PFSK-1 (cell line): ENCODE measurements at regions not wholly inside any gene's neighbourhood (a gene's known extent, or its start where the extent isn't known, plus 50 kb on each side); places are given as distances from the start of the nearest gene placed in this dataset.

ENCODE experiments used
- FOXP2 ChIP-seq: optimal IDR thresholded peaks from 2 replicates; pipeline ENCODE3; 2011; ENCODE audit warnings: borderline replicate concordance, control low read depth, inconsistent platforms; ENCODE audit not compliant: insufficient read depth; ENCODE audit errors: extremely low read length, extremely low read depth
- POLR2AphosphoS5 ChIP-seq: IDR thresholded peaks from 2 replicates; pipeline ENCODE4 v1.6.1; 2012; ENCODE audit warnings: low read depth, mild to moderate bottlenecking, control low read depth, low read length, moderate library complexity
- SIN3A ChIP-seq: IDR thresholded peaks from 2 replicates; pipeline ENCODE4 v1.6.1; 2012; ENCODE audit warnings: mild to moderate bottlenecking, low read length, moderate library complexity, borderline replicate concordance; ENCODE audit not compliant: insufficient read depth
- TAF1 ChIP-seq: IDR thresholded peaks from 2 replicates; pipeline ENCODE4 v1.6.1; 2012; ENCODE audit warnings: low read length, control low read depth, borderline replicate concordance; ENCODE audit not compliant: insufficient read depth
- TF ChIP-seq, protein P1 (sequence below), 2 experiments: IDR thresholded peaks; 2 replicates each; pipeline versions ENCODE4 v1.6.1 to v1.8.0; 2011 to 2012; ENCODE audit warnings: low read depth in 2 of 2, low read length in 2 of 2, control low read depth in 1 of 2, inconsistent platforms in 1 of 2, mild to moderate bottlenecking in 1 of 2, moderate library complexity in 1 of 2; ENCODE audit not compliant: insufficient read depth in 1 of 2

- TF ChIP-seq TAF1 (no peak), SIN3A (no peak), POLR2AphosphoS5 (no peak), FOXP2 (no peak)
- TF ChIP-seq, protein P1, sequence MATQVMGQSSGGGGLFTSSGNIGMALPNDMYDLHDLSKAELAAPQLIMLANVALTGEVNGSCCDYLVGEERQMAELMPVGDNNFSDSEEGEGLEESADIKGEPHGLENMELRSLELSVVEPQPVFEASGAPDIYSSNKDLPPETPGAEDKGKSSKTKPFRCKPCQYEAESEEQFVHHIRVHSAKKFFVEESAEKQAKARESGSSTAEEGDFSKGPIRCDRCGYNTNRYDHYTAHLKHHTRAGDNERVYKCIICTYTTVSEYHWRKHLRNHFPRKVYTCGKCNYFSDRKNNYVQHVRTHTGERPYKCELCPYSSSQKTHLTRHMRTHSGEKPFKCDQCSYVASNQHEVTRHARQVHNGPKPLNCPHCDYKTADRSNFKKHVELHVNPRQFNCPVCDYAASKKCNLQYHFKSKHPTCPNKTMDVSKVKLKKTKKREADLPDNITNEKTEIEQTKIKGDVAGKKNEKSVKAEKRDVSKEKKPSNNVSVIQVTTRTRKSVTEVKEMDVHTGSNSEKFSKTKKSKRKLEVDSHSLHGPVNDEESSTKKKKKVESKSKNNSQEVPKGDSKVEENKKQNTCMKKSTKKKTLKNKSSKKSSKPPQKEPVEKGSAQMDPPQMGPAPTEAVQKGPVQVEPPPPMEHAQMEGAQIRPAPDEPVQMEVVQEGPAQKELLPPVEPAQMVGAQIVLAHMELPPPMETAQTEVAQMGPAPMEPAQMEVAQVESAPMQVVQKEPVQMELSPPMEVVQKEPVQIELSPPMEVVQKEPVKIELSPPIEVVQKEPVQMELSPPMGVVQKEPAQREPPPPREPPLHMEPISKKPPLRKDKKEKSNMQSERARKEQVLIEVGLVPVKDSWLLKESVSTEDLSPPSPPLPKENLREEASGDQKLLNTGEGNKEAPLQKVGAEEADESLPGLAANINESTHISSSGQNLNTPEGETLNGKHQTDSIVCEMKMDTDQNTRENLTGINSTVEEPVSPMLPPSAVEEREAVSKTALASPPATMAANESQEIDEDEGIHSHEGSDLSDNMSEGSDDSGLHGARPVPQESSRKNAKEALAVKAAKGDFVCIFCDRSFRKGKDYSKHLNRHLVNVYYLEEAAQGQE (IDR thresholded peaks at IDR 0.05; ENCODE audit: insufficient read depth in 1 of 2, low read depth in 2 of 2, low read length in 2 of 2), result no peak
Observed at GRCh38 chr19:31742249-31742648, 393.0 kb upstream of the TSHZ3 start.

- TF ChIP-seq, protein P1 (IDR thresholded peaks at IDR 0.05; ENCODE audit: insufficient read depth in 1 of 2, low read depth in 2 of 2, low read length in 2 of 2), result no peak
- TF ChIP-seq POLR2AphosphoS5 (no peak), FOXP2 (no peak), TAF1 (no peak), SIN3A (no peak)
Observed at GRCh38 chr19:31745731-31746130, 396.5 kb upstream of the TSHZ3 start.

- TF ChIP-seq TAF1, result no peak
- TF ChIP-seq SIN3A, result no peak
- TF ChIP-seq POLR2AphosphoS5, result no peak
- TF ChIP-seq, protein P1 (IDR thresholded peaks at IDR 0.05; ENCODE audit: insufficient read depth in 1 of 2, low read depth in 2 of 2, low read length in 2 of 2), result no peak
- TF ChIP-seq FOXP2, result no peak
Observed at GRCh38 chr19:31749231-31749630, 400.0 kb upstream of the TSHZ3 start.

GRCh38 chr19:31759359-31759758 lies 410.1 kb upstream of the TSHZ3 start:
- TF ChIP-seq FOXP2 (no peak), TAF1 (no peak), SIN3A (no peak), POLR2AphosphoS5 (no peak)
- TF ChIP-seq, protein P1 (IDR thresholded peaks at IDR 0.05; ENCODE audit: insufficient read depth in 1 of 2, low read depth in 2 of 2, low read length in 2 of 2), result no peak
